T-cell (primary cell): ENCODE measurements at regions not wholly inside any gene's neighbourhood (a gene's known extent, or its start where the extent isn't known, plus 50 kb on each side); places are given as distances from the start of the nearest gene placed in this dataset.

Source experiments
- ATAC-seq, 4 experiments: fragments of 200-7000 bp in 3 of 4; fragments of 150-1000 bp in 1 of 4; cut with Tn5 transposase; replicated peaks in 1 of 4; 1 replicate in 3 of 4; 2 replicates in 1 of 4; pipeline ENCODE4 v1.10.0; 2021; ENCODE audit warnings: moderate library complexity in 3 of 4, mild to moderate bottlenecking in 2 of 4, moderate number of reproducible peaks in 1 of 4
- CTCF ChIA-PET, 2 donors: fragments of 300-600 bp; sonication (Branson Sonifier 250); formaldehyde crosslinking; loops; one replicate each; lab custom pipeline; 2022; ENCODE audit warnings: antibody characterized with exemption in 2 of 2; lab: Charles Lee
- POLR2A ChIA-PET, 2 donors: fragments of 300-600 bp; sonication (Branson Sonifier 250); formaldehyde crosslinking; loops; one replicate each; lab custom pipeline; 2022; ENCODE audit warnings: antibody characterized with exemption in 2 of 2; lab: Charles Lee
- DNase-seq, 35 experiments: peaks; one replicate each; pipeline versions ENCODE4 v3.0.0 to v3.0.0-alpha.2; 2013 to 2023
- H3K27ac ChIP-seq: one replicate; pipeline ENCODE4 v1.5.1; 2013; ENCODE audit warnings: low read length
- H3K27me3 ChIP-seq, 2 experiments: replicated peaks in 1 of 2; 1 replicate in 1 of 2; 2 replicates in 1 of 2; pipeline versions ENCODE4 v1.6.1 to v1.7.0; 2013; ENCODE audit warnings: low read length in 1 of 2, mixed read lengths in 1 of 2; ENCODE audit not compliant: control insufficient read depth in 2 of 2, insufficient read depth in 2 of 2; ENCODE audit errors: extremely low read depth in 1 of 2
- H3K36me3 ChIP-seq, 2 donors: 1 replicate in 1 of 2; 2 replicates in 1 of 2; pipeline versions ENCODE4 v1.6.1 to v1.7.0; 2013; ENCODE audit warnings: low read length in 1 of 2; ENCODE audit not compliant: control insufficient read depth in 2 of 2, insufficient read depth in 1 of 2; ENCODE audit errors: extremely low read depth in 1 of 2
- H3K4me1 ChIP-seq, 2 experiments: 1 replicate in 1 of 2; 2 replicates in 1 of 2; pipeline versions ENCODE4 v1.6.1 to v1.7.0; 2013; ENCODE audit warnings: low read length in 2 of 2, mixed read lengths in 1 of 2; ENCODE audit not compliant: insufficient read depth in 2 of 2, control insufficient read depth in 1 of 2; ENCODE audit errors: extremely low read depth in 1 of 2
- H3K4me3 ChIP-seq, 2 donors: 1 replicate in 1 of 2; 2 replicates in 1 of 2; pipeline versions ENCODE4 v1.5.1 to v1.7.0; 2013; ENCODE audit warnings: mild to moderate bottlenecking in 2 of 2, low read length in 1 of 2, moderate library complexity in 1 of 2; ENCODE audit not compliant: control insufficient read depth in 1 of 2; ENCODE audit errors: extremely low read depth in 1 of 2
- H3K9me3 ChIP-seq: 2 replicates; pipeline ENCODE4 v1.7.0; 2013
- H3K27ac Mint-ChIP-seq, 2 donors: one replicate each; pipeline ENCODE4 v1.8.0; 2020 to 2021; ENCODE audit warnings: mild to moderate bottlenecking in 2 of 2, mixed read lengths in 2 of 2
- H3K27me3 Mint-ChIP-seq, 2 donors: one replicate each; pipeline ENCODE4 v1.8.0; 2021 to 2022; ENCODE audit warnings: mixed read lengths in 2 of 2
- H3K36me3 Mint-ChIP-seq: one replicate; pipeline ENCODE4 v1.8.0; 2021; ENCODE audit warnings: mixed read lengths
- H3K4me1 Mint-ChIP-seq, 3 donors: one replicate each; pipeline ENCODE4 v1.8.0; 2020 to 2022; ENCODE audit warnings: mixed read lengths in 3 of 3, mild to moderate bottlenecking in 1 of 3
- H3K4me3 Mint-ChIP-seq, 3 donors: one replicate each; pipeline ENCODE4 v1.8.0; 2020 to 2022; ENCODE audit warnings: mild to moderate bottlenecking in 3 of 3, mixed read lengths in 3 of 3, moderate library complexity in 3 of 3
- H3K9me3 Mint-ChIP-seq, 3 donors: one replicate each; pipeline ENCODE4 v1.8.0; 2020 to 2022; ENCODE audit warnings: mixed read lengths in 3 of 3
- WGBS: methylation state at CpG from one replicate; pipeline ENCODE4 v1.1.5; 2013; ENCODE audit warnings: missing lambda C conversion rate; ENCODE audit not compliant: insufficient coverage; 5-methylcytosine and 5-hydroxymethylcytosine counted together

DNA sequence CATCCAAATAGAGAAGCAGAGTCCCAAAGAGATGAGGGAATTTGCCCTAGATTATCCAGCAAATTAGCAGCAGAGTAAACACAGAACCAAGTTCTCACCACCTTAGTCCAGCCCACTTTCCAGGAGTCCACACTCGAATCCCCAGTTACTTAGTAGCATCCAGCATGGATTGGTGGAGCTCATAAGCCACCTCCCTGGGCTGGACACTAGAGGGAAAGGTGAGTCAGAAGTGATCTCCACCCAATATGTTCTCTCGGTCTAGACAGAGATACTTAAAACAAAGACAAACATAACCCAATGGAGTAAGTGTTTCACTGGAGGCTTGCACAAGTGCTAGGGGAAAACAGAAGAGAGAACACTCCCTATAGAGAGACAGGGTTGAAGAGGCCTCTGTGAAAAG lies 105.1 kb upstream of the CPEB2 start:
- ChIA-PET POLR2A (no interaction called here), CTCF (no interaction called here)
- H3K9me3 Mint-ChIP-seq = no peaks in the 10 kb centered on the region
- no peak overlapping the region for H3K27ac ChIP-seq
- no peak for ATAC-seq
- no peak overlapping the region for H3K4me3 Mint-ChIP-seq
- no CpG with 5 or more reads among the region's 2 CpGs for WGBS
- no peaks in the 10 kb centered on the region for H3K36me3 Mint-ChIP-seq
- no peaks in the 10 kb centered on the region for H3K9me3 ChIP-seq
- no peak for DNase-seq
- H3K27ac Mint-ChIP-seq = no peak overlapping the region
- no peak overlapping the region for H3K4me3 ChIP-seq
- H3K4me1 Mint-ChIP-seq = no peaks in the 10 kb centered on the region
- peaks cover 0 to 10% of the 10 kb centered on the region in 2 donors for H3K27me3 Mint-ChIP-seq
- no peaks in the 10 kb centered on the region for H3K4me1 ChIP-seq
- H3K27me3 ChIP-seq = no peaks in the 10 kb centered on the region
- H3K36me3 ChIP-seq = no peaks in the 10 kb centered on the region

DNA sequence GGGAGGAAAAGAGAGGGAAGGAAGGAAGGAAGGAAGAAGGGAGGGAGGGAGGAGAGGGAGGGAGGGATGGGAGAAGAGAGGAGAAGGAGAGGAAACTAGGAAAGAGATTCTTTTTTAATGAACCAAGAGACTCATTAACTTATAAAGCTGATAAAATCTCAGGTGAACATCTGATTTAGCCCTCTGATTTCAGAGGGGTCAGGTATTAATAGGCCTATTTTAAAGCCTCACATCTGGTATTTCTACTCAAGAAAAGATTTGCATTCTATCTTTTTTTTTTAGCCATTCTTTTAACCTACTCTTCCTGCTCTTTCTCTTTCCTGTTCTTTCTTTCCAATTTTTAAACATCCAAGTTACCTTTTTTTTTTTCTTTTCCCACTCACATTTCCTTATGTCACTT lies 103.3 kb upstream of the CPEB2 start:
- H3K4me3 Mint-ChIP-seq = no peak overlapping the region
- Histone ChIP-seq H3K27ac (no peak overlapping the region), H3K4me3 (no peak overlapping the region), H3K36me3 (no peaks in the 10 kb centered on the region), H3K27me3 (no peaks in the 10 kb centered on the region), H3K4me1 (no peaks in the 10 kb centered on the region), H3K9me3 (no peaks in the 10 kb centered on the region)
- H3K27ac Mint-ChIP-seq = no peak overlapping the region
- no peaks in the 10 kb centered on the region for H3K9me3 Mint-ChIP-seq
- no peaks in the 10 kb centered on the region for H3K4me1 Mint-ChIP-seq
- DNase-seq = no peak
- no peaks in the 10 kb centered on the region for H3K36me3 Mint-ChIP-seq
- no peak for ATAC-seq
- ChIA-PET CTCF (no interaction called here), POLR2A (no interaction called here)
- H3K27me3 Mint-ChIP-seq = peaks cover 1 to 10% of the 10 kb centered on the region in 2 donors

DNA sequence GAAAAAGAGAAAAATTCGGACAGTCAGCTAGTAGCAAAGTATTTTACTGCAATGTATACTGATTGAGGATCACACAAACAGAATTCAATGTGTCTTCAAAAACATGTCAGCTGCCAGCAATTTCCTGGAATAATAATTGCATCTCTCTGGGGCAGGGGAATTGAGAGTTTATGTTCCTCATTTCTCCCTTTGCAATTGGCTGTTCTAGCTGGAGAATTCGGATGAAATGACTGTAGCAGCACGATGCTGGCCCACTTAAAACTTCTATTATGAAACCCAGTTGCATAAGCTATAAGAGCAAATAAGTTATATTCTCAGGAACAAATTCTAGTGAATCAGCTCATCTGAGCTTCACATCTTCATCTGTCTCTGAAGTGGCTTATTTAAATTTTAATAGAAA lies 99.9 kb upstream of the CPEB2 start:
- peaks cover 1 to 14% of the 10 kb centered on the region in 2 donors for H3K27me3 Mint-ChIP-seq
- H3K4me3 Mint-ChIP-seq = no peak overlapping the region
- CTCF ChIA-PET = no interaction called here

DNA sequence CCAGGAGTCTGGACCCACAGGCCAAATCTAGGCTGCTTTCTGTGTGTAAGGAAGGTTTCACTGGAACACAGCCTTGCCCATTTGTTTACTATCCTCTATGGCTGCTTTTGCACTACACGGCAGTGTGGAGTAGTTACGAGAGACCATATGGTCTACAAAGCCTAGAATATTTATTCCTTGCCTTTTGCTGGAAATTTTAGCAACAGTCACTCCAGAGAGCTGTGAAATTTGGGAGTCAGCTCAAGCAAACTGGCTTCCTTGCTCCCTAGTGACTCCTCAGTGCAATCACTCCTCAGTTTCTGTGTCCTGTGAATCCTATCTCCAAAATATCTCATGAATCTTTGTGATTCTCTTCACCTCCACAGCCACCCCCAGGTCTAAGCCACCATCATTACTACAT lies 99.0 kb upstream of the CPEB2 start:
- peaks cover 1 to 13% of the 10 kb centered on the region in 2 donors for H3K27me3 Mint-ChIP-seq
- POLR2A ChIA-PET = no interaction called here
- 85% methylated on average over 2 of the region's 2 CpGs for WGBS

More for the DNA sequence above, 99.9 kb upstream of the CPEB2 start:
- no peaks in the 10 kb centered on the region for H3K4me1 Mint-ChIP-seq
- no peak overlapping the region for H3K4me3 ChIP-seq
- DNase-seq (no peak), ATAC-seq (no peak)
- H3K27ac ChIP-seq = no peak overlapping the region
- POLR2A ChIA-PET = no interaction called here
- no peaks in the 10 kb centered on the region for H3K9me3 Mint-ChIP-seq
- H3K4me1 ChIP-seq = no peaks in the 10 kb centered on the region
- H3K9me3 ChIP-seq = no peaks in the 10 kb centered on the region
- H3K36me3 ChIP-seq = no peaks in the 10 kb centered on the region
- H3K27ac Mint-ChIP-seq = no peak overlapping the region
- H3K27me3 ChIP-seq = no peaks in the 10 kb centered on the region
- 72% methylated on average over 2 of the region's 3 CpGs for WGBS
- H3K36me3 Mint-ChIP-seq = no peaks in the 10 kb centered on the region

DNA sequence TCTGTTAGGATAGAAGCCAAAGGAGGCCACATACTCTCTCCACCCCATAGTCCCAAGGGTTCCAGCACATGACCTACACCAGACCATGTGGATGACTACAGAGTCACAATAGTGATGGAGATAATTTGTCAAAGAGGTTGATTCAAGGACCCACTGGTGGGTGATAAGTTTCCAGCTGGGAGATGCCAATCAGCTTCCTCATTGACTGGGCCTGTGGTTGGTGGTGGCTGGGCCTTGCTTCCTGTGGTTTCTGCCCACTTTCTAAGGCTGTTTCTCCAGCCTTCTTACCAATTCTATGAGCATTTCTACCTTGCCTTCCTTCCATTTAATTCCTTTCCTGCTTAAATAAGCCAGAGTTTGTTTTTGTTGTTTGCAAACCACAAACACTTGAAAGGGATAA lies 95.5 kb upstream of the CPEB2 start:
- ATAC-seq (no peak), DNase-seq (no peak)
- Mint-ChIP-seq H3K9me3 (no peaks in the 10 kb centered on the region), H3K4me1 (no peaks in the 10 kb centered on the region), H3K27me3 (peaks cover 10 to 37% of the 10 kb centered on the region in 2 donors), H3K36me3 (no peaks in the 10 kb centered on the region), H3K4me3 (no peak overlapping the region), H3K27ac (no peak overlapping the region)
- POLR2A ChIA-PET = no interaction called here
- CTCF ChIA-PET = no interaction called here
- Histone ChIP-seq H3K36me3 (no peaks in the 10 kb centered on the region), H3K27ac (no peak overlapping the region), H3K4me1 (no peaks in the 10 kb centered on the region), H3K9me3 (no peaks in the 10 kb centered on the region), H3K27me3 (no peaks in the 10 kb centered on the region), H3K4me3 (no peak overlapping the region)

More for the DNA sequence above, 99.0 kb upstream of the CPEB2 start:
- Histone ChIP-seq H3K9me3 (no peaks in the 10 kb centered on the region), H3K27me3 (no peaks in the 10 kb centered on the region), H3K27ac (no peak overlapping the region), H3K4me3 (no peak overlapping the region), H3K36me3 (no peaks in the 10 kb centered on the region), H3K4me1 (no peaks in the 10 kb centered on the region)
- Mint-ChIP-seq H3K4me3 (no peak overlapping the region), H3K9me3 (no peaks in the 10 kb centered on the region), H3K27ac (no peak overlapping the region), H3K4me1 (no peaks in the 10 kb centered on the region), H3K36me3 (no peaks in the 10 kb centered on the region)
- CTCF ChIA-PET = no interaction called here
- no peak for ATAC-seq
- no peak for DNase-seq

DNA sequence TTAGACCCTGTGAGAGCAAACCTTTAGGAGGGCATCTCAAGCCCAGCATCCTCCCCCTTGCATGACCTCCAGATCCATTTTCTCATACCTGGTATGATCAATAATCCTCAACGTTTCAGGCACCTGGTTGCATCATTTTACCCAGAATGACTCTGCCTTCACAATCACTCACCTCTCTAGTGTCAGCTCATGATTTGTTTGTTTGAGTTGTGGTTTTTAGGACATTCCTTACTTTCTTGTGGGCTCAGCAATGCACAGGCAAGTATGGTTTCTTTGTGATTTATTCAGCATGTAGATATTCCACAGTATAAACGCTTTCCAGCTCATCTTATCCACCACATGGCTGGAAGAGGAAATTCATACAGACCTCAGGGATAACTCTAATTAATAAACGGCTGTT lies 93.6 kb upstream of the CPEB2 start:
- H3K4me3 ChIP-seq = no peak overlapping the region
- no peaks in the 10 kb centered on the region for H3K36me3 ChIP-seq
- Mint-ChIP-seq H3K4me3 (no peak overlapping the region), H3K9me3 (no peaks in the 10 kb centered on the region), H3K4me1 (no peaks in the 10 kb centered on the region), H3K27me3 (peaks cover 10 to 34% of the 10 kb centered on the region in 2 donors), H3K27ac (no peak overlapping the region), H3K36me3 (no peaks in the 10 kb centered on the region)
- no peaks in the 10 kb centered on the region for H3K27me3 ChIP-seq
- CTCF ChIA-PET = interaction anchor here in 1 of 2 donors (0.8 kb wide), 1 partner anchor 19 kb away, joined by 3 read pairs; no protein-coding TSS in a partner anchor
- no CpG with 5 or more reads among the region's 3 CpGs for WGBS
- H3K4me1 ChIP-seq = no peaks in the 10 kb centered on the region
- POLR2A ChIA-PET = no interaction called here
- no peak overlapping the region for H3K27ac ChIP-seq
- ATAC-seq (no peak), DNase-seq (no peak)
- H3K9me3 ChIP-seq = no peaks in the 10 kb centered on the region

DNA sequence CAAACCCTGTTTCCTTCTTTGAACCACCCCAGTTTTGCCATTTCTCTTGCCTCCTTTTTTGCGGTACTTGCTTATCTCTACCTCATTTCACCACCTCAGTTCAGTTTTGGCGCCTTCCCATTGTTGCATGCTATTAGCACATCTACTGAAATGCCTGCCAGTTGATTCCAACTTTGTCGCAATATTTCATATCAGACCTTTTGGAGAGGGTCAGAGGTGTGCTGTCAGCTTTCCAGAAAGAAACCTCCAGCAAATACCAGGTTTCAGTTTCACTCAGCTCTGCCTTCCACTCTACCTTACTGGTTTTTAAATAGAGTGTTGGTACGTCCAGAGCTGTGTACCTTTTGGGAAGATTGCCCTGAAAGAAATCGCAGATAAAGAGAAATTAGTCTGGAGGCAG lies 91.9 kb upstream of the CPEB2 start:
- no peaks in the 10 kb centered on the region for H3K36me3 Mint-ChIP-seq
- CTCF ChIA-PET = no interaction called here
- ATAC-seq = no peak
- H3K27ac Mint-ChIP-seq = no peak overlapping the region
- H3K36me3 ChIP-seq = no peaks in the 10 kb centered on the region
- no peaks in the 10 kb centered on the region for H3K9me3 ChIP-seq
- 90% methylated on average over 4 of the region's 5 CpGs for WGBS
- no peaks in the 10 kb centered on the region for H3K4me1 Mint-ChIP-seq
- no peak overlapping the region for H3K4me3 ChIP-seq
- H3K27me3 Mint-ChIP-seq = peaks cover 11 to 30% of the 10 kb centered on the region in 2 donors
- H3K27ac ChIP-seq = no peak overlapping the region
- no peaks in the 10 kb centered on the region for H3K9me3 Mint-ChIP-seq
- no peaks in the 10 kb centered on the region for H3K27me3 ChIP-seq
- no peak for DNase-seq
- H3K4me1 ChIP-seq = no peaks in the 10 kb centered on the region
- POLR2A ChIA-PET = no interaction called here
- no peak overlapping the region for H3K4me3 Mint-ChIP-seq
